ENCODE measurements at regions not wholly inside any gene's neighbourhood (a gene's known extent, or its start where the extent isn't known, plus 50 kb on each side); places are given as distances from the start of the nearest gene placed in this dataset.

DNA sequence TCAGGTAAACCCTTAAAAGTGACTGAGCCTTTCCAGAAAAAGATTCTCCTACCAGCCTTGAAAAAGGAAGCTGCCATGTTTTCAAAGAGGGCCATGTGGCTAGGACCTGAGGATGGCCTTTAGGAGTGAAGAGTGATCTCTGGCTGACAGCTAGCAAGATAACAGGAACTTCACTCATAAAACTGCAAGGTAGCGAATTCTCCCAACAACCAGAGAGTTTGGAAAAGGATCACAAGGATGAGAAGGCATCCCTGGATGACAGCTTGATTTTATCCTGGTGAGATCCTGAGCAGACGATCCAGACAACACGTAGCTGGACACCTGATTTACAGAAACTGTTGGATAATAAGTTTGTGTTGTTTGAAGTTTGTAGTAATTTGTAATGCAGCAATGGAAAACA lies 115.6 kb upstream of the FBXO33 start (continued):
- no peak for TF ChIP-seq ZNF331 (CRISPR knock-in tag; IDR thresholded peaks at IDR 0.05; ENCODE audit: low read depth)
- TF ChIP-seq, protein P1, sequence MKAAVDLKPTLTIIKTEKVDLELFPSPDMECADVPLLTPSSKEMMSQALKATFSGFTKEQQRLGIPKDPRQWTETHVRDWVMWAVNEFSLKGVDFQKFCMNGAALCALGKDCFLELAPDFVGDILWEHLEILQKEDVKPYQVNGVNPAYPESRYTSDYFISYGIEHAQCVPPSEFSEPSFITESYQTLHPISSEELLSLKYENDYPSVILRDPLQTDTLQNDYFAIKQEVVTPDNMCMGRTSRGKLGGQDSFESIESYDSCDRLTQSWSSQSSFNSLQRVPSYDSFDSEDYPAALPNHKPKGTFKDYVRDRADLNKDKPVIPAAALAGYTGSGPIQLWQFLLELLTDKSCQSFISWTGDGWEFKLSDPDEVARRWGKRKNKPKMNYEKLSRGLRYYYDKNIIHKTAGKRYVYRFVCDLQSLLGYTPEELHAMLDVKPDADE (IDR thresholded peaks at IDR 0.05), result no peak

DNA sequence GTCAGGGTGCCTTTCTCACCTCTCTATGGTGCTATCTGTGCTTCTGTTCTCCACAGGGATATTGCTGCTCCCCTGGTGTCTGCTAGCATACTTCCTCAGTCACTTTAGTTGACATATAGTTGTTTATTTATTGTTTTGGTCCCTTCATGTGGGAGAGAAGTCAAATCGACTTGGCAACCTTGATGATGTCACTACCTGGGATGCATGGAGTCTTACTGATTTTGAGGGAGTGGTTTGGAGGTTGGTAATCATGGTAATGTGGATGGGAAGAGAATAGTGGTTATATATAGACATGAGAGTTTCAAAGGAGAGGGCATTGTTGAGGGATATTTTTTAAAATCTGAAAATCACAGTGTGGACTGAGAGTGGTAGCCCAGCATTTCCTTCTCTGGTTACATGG lies 73.6 kb upstream of the FBXO33 start:
- no peak for DNase-seq (ENCODE audit: low spot score)
- H3K4me1 ChIP-seq (ENCODE audit: insufficient read depth), result no peaks in the 10 kb centered on the region
- no peak overlapping the region for H3K4me3 ChIP-seq
- TF ChIP-seq EZH2 (IDR thresholded peaks at IDR 0.05; ENCODE audit: low read depth, unreplicated experiment) (no peak), EZH2phosphoT487 (IDR thresholded peaks at IDR 0.05; ENCODE audit: unreplicated experiment) (no peak), ZNF331 (CRISPR knock-in tag; IDR thresholded peaks at IDR 0.05; ENCODE audit: low read depth) (no peak), ZNF114 (CRISPR knock-in tag; IDR thresholded peaks at IDR 0.05) (no peak), STAT1 (IDR thresholded peaks at IDR 0.05; ENCODE audit: unreplicated experiment) (no peak), JUNB (IDR thresholded peaks at IDR 0.05; ENCODE audit: unreplicated experiment) (no peak), CREB1 (CRISPR knock-in tag; IDR thresholded peaks at IDR 0.05; ENCODE audit: low read depth) (no peak), NANOG (IDR thresholded peaks at IDR 0.05; ENCODE audit: borderline replicate concordance) (no peak)
- TF ChIP-seq, protein P2, sequence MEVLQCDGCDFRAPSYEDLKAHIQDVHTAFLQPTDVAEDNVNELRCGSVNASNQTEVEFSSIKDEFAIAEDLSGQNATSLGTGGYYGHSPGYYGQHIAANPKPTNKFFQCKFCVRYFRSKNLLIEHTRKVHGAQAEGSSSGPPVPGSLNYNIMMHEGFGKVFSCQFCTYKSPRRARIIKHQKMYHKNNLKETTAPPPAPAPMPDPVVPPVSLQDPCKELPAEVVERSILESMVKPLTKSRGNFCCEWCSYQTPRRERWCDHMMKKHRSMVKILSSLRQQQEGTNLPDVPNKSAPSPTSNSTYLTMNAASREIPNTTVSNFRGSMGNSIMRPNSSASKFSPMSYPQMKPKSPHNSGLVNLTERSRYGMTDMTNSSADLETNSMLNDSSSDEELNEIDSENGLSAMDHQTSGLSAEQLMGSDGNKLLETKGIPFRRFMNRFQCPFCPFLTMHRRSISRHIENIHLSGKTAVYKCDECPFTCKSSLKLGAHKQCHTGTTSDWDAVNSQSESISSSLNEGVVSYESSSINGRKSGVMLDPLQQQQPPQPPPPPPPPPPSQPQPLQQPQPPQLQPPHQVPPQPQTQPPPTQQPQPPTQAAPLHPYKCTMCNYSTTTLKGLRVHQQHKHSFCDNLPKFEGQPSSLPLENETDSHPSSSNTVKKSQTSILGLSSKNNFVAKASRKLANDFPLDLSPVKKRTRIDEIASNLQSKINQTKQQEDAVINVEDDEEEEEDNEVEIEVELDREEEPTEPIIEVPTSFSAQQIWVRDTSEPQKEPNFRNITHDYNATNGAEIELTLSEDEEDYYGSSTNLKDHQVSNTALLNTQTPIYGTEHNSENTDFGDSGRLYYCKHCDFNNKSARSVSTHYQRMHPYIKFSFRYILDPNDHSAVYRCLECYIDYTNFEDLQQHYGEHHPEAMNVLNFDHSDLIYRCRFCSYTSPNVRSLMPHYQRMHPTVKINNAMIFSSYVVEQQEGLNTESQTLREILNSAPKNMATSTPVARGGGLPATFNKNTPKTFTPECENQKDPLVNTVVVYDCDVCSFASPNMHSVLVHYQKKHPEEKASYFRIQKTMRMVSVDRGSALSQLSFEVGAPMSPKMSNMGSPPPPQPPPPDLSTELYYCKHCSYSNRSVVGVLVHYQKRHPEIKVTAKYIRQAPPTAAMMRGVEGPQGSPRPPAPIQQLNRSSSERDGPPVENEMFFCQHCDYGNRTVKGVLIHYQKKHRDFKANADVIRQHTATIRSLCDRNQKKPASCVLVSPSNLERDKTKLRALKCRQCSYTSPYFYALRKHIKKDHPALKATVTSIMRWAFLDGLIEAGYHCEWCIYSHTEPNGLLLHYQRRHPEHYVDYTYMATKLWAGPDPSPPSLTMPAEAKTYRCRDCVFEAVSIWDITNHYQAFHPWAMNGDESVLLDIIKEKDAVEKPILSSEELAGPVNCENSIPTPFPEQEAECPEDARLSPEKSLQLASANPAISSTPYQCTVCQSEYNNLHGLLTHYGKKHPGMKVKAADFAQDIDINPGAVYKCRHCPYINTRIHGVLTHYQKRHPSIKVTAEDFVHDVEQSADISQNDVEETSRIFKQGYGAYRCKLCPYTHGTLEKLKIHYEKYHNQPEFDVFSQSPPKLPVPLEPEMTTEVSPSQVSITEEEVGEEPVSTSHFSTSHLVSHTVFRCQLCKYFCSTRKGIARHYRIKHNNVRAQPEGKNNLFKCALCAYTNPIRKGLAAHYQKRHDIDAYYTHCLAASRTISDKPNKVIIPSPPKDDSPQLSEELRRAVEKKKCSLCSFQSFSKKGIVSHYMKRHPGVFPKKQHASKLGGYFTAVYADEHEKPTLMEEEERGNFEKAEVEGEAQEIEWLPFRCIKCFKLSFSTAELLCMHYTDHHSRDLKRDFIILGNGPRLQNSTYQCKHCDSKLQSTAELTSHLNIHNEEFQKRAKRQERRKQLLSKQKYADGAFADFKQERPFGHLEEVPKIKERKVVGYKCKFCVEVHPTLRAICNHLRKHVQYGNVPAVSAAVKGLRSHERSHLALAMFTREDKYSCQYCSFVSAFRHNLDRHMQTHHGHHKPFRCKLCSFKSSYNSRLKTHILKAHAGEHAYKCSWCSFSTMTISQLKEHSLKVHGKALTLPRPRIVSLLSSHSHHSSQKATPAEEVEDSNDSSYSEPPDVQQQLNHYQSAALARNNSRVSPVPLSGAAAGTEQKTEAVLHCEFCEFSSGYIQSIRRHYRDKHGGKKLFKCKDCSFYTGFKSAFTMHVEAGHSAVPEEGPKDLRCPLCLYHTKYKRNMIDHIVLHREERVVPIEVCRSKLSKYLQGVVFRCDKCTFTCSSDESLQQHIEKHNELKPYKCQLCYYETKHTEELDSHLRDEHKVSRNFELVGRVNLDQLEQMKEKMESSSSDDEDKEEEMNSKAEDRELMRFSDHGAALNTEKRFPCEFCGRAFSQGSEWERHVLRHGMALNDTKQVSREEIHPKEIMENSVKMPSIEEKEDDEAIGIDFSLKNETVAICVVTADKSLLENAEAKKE (CRISPR knock-in tag; IDR thresholded peaks at IDR 0.05), result no peak
- TF ChIP-seq, protein P3, sequence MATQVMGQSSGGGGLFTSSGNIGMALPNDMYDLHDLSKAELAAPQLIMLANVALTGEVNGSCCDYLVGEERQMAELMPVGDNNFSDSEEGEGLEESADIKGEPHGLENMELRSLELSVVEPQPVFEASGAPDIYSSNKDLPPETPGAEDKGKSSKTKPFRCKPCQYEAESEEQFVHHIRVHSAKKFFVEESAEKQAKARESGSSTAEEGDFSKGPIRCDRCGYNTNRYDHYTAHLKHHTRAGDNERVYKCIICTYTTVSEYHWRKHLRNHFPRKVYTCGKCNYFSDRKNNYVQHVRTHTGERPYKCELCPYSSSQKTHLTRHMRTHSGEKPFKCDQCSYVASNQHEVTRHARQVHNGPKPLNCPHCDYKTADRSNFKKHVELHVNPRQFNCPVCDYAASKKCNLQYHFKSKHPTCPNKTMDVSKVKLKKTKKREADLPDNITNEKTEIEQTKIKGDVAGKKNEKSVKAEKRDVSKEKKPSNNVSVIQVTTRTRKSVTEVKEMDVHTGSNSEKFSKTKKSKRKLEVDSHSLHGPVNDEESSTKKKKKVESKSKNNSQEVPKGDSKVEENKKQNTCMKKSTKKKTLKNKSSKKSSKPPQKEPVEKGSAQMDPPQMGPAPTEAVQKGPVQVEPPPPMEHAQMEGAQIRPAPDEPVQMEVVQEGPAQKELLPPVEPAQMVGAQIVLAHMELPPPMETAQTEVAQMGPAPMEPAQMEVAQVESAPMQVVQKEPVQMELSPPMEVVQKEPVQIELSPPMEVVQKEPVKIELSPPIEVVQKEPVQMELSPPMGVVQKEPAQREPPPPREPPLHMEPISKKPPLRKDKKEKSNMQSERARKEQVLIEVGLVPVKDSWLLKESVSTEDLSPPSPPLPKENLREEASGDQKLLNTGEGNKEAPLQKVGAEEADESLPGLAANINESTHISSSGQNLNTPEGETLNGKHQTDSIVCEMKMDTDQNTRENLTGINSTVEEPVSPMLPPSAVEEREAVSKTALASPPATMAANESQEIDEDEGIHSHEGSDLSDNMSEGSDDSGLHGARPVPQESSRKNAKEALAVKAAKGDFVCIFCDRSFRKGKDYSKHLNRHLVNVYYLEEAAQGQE (IDR thresholded peaks at IDR 0.05; ENCODE audit: unreplicated experiment), result no peak
- TF ChIP-seq, protein P4, sequence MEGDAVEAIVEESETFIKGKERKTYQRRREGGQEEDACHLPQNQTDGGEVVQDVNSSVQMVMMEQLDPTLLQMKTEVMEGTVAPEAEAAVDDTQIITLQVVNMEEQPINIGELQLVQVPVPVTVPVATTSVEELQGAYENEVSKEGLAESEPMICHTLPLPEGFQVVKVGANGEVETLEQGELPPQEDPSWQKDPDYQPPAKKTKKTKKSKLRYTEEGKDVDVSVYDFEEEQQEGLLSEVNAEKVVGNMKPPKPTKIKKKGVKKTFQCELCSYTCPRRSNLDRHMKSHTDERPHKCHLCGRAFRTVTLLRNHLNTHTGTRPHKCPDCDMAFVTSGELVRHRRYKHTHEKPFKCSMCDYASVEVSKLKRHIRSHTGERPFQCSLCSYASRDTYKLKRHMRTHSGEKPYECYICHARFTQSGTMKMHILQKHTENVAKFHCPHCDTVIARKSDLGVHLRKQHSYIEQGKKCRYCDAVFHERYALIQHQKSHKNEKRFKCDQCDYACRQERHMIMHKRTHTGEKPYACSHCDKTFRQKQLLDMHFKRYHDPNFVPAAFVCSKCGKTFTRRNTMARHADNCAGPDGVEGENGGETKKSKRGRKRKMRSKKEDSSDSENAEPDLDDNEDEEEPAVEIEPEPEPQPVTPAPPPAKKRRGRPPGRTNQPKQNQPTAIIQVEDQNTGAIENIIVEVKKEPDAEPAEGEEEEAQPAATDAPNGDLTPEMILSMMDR (conservative IDR thresholded peaks at IDR 0.05; ENCODE audit: low read depth in 2 of 2), result no peak
- peaks cover 5% of the 10 kb centered on the region for H3K36me3 ChIP-seq (ENCODE audit: insufficient read depth)
- no peaks in the 10 kb centered on the region for H3F3A ChIP-seq (replicated peaks; ENCODE audit: low read depth)
- no peaks in the 10 kb centered on the region for H3K79me2 ChIP-seq (replicated peaks; ENCODE audit: insufficient read depth)
- ATAC-seq, result no peak
- H3K9me3 Mint-ChIP-seq, result peaks cover 27% of the 10 kb centered on the region
- no peaks in the 10 kb centered on the region for H3K4me1 Mint-ChIP-seq
- peaks cover 8% of the 10 kb centered on the region; the same call in 2 of the 3 replicates for H3K36me3 Mint-ChIP-seq (ENCODE audit: low read depth)
- no peak overlapping the region for H3K4me2 ChIP-seq
- H3K4me3 Mint-ChIP-seq, result no peak overlapping the region
- no peaks in the 10 kb centered on the region for H4K20me1 ChIP-seq (replicated peaks; ENCODE audit: insufficient read depth)
- H3K9me2 ChIP-seq (ENCODE audit: insufficient read depth), result 0 out of 2 replicates have a peak, but pooled peaks cover 5% of the 10 kb centered on the region
- H3K27ac ChIP-seq (ENCODE audit: low read depth), result no peak overlapping the region
- no peak overlapping the region for H3K27ac Mint-ChIP-seq
- H3K27me3 ChIP-seq (ENCODE audit: insufficient read depth), result no peaks in the 10 kb centered on the region
- H3K27me3 Mint-ChIP-seq (ENCODE audit: insufficient read depth, low read depth, poor library complexity), result peaks cover 4% of the 10 kb centered on the region
- no peak overlapping the region for H2AFZ ChIP-seq

Data from GM23338 (cell line).